ENCODE measurements at regions not wholly inside any gene's neighbourhood (a gene's known extent, or its start where the extent isn't known, plus 50 kb on each side); places are given as distances from the start of the nearest gene placed in this dataset.

- 89% methylated on average over 1 of the region's 1 CpG for WGBS (ENCODE audit: missing lambda C conversion rate)
- POLR2A ChIA-PET, result no interaction called here
- ATAC-seq (no peak), FAIRE-seq (no peak), DNase-seq (ENCODE audit: low read depth in 1 of 2, low spot score in 1 of 2) (no peak)
- H3K4me1 ChIP-seq, result peaks cover 8% of the 10 kb centered on the region; the same call in 1 of the 3 replicates
- CTCF ChIA-PET, result interaction anchor here (1.1 kb wide), 1 partner anchor 23 kb away, joined by 3 read pairs; no protein-coding TSS in a partner anchor
- H3K27ac ChIP-seq, result no peak overlapping the region
- no peak overlapping the region for H3K4me3 ChIP-seq
- no peak overlapping the region for H3K4me2 ChIP-seq
- no peak for TF ChIP-seq CBX8 (IDR thresholded peaks at IDR 0.05)
- TF ChIP-seq KDM1A (IDR thresholded peaks at IDR 0.05; ENCODE audit: low read depth), result no peak
- TF ChIP-seq EHMT2 (IDR thresholded peaks at IDR 0.05; ENCODE audit: low read depth), result no peak
- no peak for TF ChIP-seq RFX5 (IDR thresholded peaks at IDR 0.05)
- TF ChIP-seq ZC3H11A (IDR thresholded peaks at IDR 0.05), result no peak
- no peak for TF ChIP-seq HOXA7 (CRISPR knock-in tag; IDR thresholded peaks at IDR 0.05)
- TF ChIP-seq JUN (IDR thresholded peaks at IDR 0.05), result no peak
- TF ChIP-seq ZNF302 (CRISPR knock-in tag; IDR thresholded peaks at IDR 0.05), result no peak
- no peak for TF ChIP-seq HDAC2 (IDR thresholded peaks at IDR 0.05)
- no peak for TF ChIP-seq HEYL (CRISPR knock-in tag; IDR thresholded peaks at IDR 0.05)
- TF ChIP-seq ELK1 (IDR thresholded peaks at IDR 0.05; ENCODE audit: low read depth, low read length), result no peak
- no peaks in the 10 kb centered on the region for H3K9me3 ChIP-seq
These were observed 79.5 kb upstream of the ZNF608 start for GRCh38 chr5:124825983-124826337.

GRCh38 chr5:124828731-124829234, 82.3 kb upstream of the ZNF608 start:
- no peak for TF ChIP-seq EHF (CRISPR knock-in tag; IDR thresholded peaks at IDR 0.05)
- TF ChIP-seq, protein P1, sequence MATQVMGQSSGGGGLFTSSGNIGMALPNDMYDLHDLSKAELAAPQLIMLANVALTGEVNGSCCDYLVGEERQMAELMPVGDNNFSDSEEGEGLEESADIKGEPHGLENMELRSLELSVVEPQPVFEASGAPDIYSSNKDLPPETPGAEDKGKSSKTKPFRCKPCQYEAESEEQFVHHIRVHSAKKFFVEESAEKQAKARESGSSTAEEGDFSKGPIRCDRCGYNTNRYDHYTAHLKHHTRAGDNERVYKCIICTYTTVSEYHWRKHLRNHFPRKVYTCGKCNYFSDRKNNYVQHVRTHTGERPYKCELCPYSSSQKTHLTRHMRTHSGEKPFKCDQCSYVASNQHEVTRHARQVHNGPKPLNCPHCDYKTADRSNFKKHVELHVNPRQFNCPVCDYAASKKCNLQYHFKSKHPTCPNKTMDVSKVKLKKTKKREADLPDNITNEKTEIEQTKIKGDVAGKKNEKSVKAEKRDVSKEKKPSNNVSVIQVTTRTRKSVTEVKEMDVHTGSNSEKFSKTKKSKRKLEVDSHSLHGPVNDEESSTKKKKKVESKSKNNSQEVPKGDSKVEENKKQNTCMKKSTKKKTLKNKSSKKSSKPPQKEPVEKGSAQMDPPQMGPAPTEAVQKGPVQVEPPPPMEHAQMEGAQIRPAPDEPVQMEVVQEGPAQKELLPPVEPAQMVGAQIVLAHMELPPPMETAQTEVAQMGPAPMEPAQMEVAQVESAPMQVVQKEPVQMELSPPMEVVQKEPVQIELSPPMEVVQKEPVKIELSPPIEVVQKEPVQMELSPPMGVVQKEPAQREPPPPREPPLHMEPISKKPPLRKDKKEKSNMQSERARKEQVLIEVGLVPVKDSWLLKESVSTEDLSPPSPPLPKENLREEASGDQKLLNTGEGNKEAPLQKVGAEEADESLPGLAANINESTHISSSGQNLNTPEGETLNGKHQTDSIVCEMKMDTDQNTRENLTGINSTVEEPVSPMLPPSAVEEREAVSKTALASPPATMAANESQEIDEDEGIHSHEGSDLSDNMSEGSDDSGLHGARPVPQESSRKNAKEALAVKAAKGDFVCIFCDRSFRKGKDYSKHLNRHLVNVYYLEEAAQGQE (IDR thresholded peaks at IDR 0.05), result no peak
- TF ChIP-seq ZFP36 (IDR thresholded peaks at IDR 0.05; ENCODE audit: borderline replicate concordance, partially characterized antibody), result no peak
- TF ChIP-seq KDM5A (IDR thresholded peaks at IDR 0.05), result no peak
- no peak for TF ChIP-seq PBX3 (IDR thresholded peaks at IDR 0.05)
- no peak for TF ChIP-seq JUNB (IDR thresholded peaks at IDR 0.05)
- TF ChIP-seq, protein P2, sequence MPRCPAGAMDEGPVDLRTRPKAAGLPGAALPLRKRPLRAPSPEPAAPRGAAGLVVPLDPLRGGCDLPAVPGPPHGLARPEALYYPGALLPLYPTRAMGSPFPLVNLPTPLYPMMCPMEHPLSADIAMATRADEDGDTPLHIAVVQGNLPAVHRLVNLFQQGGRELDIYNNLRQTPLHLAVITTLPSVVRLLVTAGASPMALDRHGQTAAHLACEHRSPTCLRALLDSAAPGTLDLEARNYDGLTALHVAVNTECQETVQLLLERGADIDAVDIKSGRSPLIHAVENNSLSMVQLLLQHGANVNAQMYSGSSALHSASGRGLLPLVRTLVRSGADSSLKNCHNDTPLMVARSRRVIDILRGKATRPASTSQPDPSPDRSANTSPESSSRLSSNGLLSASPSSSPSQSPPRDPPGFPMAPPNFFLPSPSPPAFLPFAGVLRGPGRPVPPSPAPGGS (IDR thresholded peaks at IDR 0.05), result no peak
- no peak for TF ChIP-seq SREBF2 (IDR thresholded peaks at IDR 0.05)
- no peak for TF ChIP-seq CBX2 (IDR thresholded peaks at IDR 0.05; ENCODE audit: borderline replicate concordance, low read depth)
- TF ChIP-seq HDAC2 (IDR thresholded peaks at IDR 0.05), result no peak
- TF ChIP-seq PHF8 (IDR thresholded peaks at IDR 0.05; ENCODE audit: borderline replicate concordance, low read depth), result no peak
- no peak for TF ChIP-seq HOXB13 (CRISPR knock-in tag; IDR thresholded peaks at IDR 0.05; ENCODE audit: low read depth)
- TF ChIP-seq ZNF302 (CRISPR knock-in tag; IDR thresholded peaks at IDR 0.05), result no peak
- no peak for TF ChIP-seq CBX8 (IDR thresholded peaks at IDR 0.05)
- TF ChIP-seq ZSCAN20 (CRISPR knock-in tag; IDR thresholded peaks at IDR 0.05), result no peak
- no peak for TF ChIP-seq HEYL (CRISPR knock-in tag; IDR thresholded peaks at IDR 0.05)
- no peak for TF ChIP-seq GATA3 (IDR thresholded peaks at IDR 0.05; ENCODE audit: borderline replicate concordance)
- no peak for TF ChIP-seq BHLHE40 (IDR thresholded peaks at IDR 0.05; ENCODE audit: low read depth, low read length)
- no peak for TF ChIP-seq POLR2A (IDR thresholded peaks at IDR 0.05; ENCODE audit: low read length)
- no peak for TF ChIP-seq KDM1A (IDR thresholded peaks at IDR 0.05; ENCODE audit: low read depth)
- 62% methylated on average over 2 of the region's 2 CpGs for WGBS (ENCODE audit: missing lambda C conversion rate)
- peaks cover 12% of the 10 kb centered on the region; the same call in 1 of the 3 replicates for H3K9me3 ChIP-seq
- DNase-seq (ENCODE audit: low read depth in 1 of 2, low spot score in 1 of 2) (no peak), ATAC-seq (no peak), FAIRE-seq (no peak)
- H3K4me2 ChIP-seq, result no peak overlapping the region
- no peak overlapping the region for H3K27ac ChIP-seq
- CTCF ChIA-PET, result interaction anchor here (0.6 kb wide), 1 partner anchor 49 kb away, joined by 3 read pairs; no protein-coding TSS in a partner anchor
- H3K4me3 ChIP-seq, result no peak overlapping the region
- H3K4me1 ChIP-seq, result peaks cover 8% of the 10 kb centered on the region; the same call in 1 of the 3 replicates
- POLR2A ChIA-PET, result no interaction called here
